AG04449 (cell line): ENCODE measurements at regions not wholly inside any gene's neighbourhood (a gene's known extent, or its start where the extent isn't known, plus 50 kb on each side); places are given as distances from the start of the nearest gene placed in this dataset.

ENCODE experiments used
- CTCF ChIA-PET: fragments of 350-600 bp; formaldehyde crosslinking; extraction: SDS; loops from one replicate; lab custom pipeline; 2021; ENCODE audit warnings: antibody characterized with exemption; lab: Yijun Ruan, JAX
- POLR2A ChIA-PET: fragments of 400-600, 350-600 bp; formaldehyde crosslinking; extraction: SDS; loops from one replicate; lab custom pipeline; 2020; ENCODE audit warnings: antibody characterized with exemption, inconsistent platforms; lab: Yijun Ruan, JAX
- DNase-seq: peaks from one replicate; pipeline ENCODE4 v3.0.0-alpha.2; 2010; ENCODE audit warnings: low read depth, low spot score
- H3K4me3 ChIP-seq: 2 replicates; pipeline ENCODE4 v1.5.1; 2011; ENCODE audit warnings: low read depth, mild to moderate bottlenecking, control low read depth, low read length
- TF ChIP-seq, protein P1 (sequence below): IDR thresholded peaks from one replicate; pipeline ENCODE4 v1.5.1; 2011; ENCODE audit warnings: mild to moderate bottlenecking, moderate library complexity, low read length, control low read depth, inconsistent platforms; ENCODE audit not compliant: insufficient read depth; ENCODE audit errors: missing control alignments

DNA sequence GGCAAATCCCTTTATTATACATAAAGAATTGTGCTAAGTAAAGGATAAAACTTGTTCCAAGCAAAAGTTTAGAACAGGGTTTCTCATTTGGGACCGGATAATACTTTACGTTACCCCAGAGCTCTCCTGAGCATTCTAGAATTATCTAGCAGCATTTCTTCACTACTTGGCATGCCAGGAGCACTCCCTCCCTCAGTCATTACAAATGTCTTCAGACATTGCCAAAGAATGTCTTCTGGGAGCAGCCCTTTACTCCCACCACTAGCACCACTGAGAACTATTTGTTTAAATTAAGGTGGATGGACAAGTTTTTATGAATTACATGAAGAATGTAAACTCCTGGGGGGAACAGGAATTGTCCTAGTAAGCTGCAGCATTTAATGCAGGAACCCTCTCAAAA lies 516.4 kb downstream of the GBE1 start:
- POLR2A ChIA-PET, result no interaction called here
- CTCF ChIA-PET, result interaction anchor here (4.5 kb wide), 1 partner anchor 1724 kb away, joined by 18 read pairs; no protein-coding TSS in a partner anchor

DNA sequence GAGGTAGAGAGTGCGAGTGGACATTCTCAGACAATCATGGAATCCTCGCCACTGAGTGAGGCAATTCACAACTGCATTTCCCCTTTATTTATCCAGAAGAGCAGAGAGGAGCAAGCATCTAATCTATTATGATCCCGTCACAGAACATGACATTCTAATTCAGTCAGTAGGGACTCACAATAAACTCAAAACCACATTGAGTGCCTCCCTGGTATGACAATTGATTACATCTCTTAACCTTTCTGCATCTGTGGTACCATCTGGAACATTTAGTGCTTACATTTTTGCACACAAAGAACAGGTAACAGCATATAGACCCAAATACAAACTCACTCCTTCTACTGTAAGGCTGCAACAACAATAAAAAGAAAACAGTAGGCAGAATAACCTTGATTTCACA lies 517.2 kb downstream of the GBE1 start:
- no peak overlapping the region for H3K4me3 ChIP-seq
- CTCF ChIA-PET, result interaction anchor here (4.5 kb wide), 1 partner anchor 1723 kb away, joined by 18 read pairs; no protein-coding TSS in a partner anchor
- no peak for DNase-seq
- TF ChIP-seq, protein P1, sequence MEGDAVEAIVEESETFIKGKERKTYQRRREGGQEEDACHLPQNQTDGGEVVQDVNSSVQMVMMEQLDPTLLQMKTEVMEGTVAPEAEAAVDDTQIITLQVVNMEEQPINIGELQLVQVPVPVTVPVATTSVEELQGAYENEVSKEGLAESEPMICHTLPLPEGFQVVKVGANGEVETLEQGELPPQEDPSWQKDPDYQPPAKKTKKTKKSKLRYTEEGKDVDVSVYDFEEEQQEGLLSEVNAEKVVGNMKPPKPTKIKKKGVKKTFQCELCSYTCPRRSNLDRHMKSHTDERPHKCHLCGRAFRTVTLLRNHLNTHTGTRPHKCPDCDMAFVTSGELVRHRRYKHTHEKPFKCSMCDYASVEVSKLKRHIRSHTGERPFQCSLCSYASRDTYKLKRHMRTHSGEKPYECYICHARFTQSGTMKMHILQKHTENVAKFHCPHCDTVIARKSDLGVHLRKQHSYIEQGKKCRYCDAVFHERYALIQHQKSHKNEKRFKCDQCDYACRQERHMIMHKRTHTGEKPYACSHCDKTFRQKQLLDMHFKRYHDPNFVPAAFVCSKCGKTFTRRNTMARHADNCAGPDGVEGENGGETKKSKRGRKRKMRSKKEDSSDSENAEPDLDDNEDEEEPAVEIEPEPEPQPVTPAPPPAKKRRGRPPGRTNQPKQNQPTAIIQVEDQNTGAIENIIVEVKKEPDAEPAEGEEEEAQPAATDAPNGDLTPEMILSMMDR, result no peak
- POLR2A ChIA-PET, result no interaction called here

More for the DNA sequence above, 516.4 kb downstream of the GBE1 start:
- TF ChIP-seq, protein P1, result no peak
- DNase-seq, result no peak
- H3K4me3 ChIP-seq, result no peak overlapping the region

DNA sequence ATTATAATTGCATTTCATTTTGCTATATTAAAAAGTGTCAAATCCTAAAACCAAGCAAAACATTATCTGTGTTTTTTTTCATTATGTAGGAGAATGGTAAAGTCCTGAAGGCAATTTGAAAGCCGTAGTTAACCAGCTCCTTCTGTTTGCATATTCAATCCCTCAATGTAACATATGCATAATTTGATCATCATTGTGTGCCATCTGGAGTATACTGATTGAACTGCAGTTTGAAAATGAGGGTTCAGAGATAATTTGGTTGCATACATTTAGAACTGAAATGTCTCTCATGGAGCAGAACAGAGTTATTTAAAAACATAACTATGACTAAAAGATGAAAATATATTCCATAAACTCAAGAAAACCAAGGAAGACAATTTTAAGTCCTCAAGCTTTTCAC lies 518.6 kb downstream of the GBE1 start:
- TF ChIP-seq, protein P1, result peak; percentile 46
- H3K4me3 ChIP-seq, result no peak overlapping the region
- POLR2A ChIA-PET, result no interaction called here
- DNase-seq, result no peak
- CTCF ChIA-PET, result interaction anchor here (0.7 to 4.5 kb wide), 5 partner anchors 27 to 1725 kb away, joined by 3 to 18 read pairs (median 4); no protein-coding TSS in a partner anchor

DNA sequence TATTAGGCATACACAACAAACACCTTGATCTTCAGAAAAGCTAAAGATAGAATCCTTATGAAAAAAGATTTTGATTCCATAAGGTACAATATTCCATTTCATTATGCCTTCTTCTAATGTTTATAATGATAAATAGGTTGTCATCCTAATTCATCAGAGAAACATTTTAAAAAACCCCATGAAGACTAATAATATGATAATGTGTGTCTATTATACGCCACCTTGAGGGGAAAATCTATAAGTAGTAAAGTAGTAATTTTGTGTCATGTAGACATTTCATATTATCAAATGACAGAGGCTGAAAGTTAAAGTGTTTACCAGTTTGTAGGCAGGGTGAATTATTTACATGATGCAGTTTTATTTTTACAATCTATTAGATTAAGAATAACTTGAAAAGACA lies 524.3 kb downstream of the GBE1 start:
- CTCF ChIA-PET, result no interaction called here
- no peak overlapping the region for H3K4me3 ChIP-seq
- DNase-seq, result no peak
- POLR2A ChIA-PET, result no interaction called here
- TF ChIP-seq, protein P1, result no peak

DNA sequence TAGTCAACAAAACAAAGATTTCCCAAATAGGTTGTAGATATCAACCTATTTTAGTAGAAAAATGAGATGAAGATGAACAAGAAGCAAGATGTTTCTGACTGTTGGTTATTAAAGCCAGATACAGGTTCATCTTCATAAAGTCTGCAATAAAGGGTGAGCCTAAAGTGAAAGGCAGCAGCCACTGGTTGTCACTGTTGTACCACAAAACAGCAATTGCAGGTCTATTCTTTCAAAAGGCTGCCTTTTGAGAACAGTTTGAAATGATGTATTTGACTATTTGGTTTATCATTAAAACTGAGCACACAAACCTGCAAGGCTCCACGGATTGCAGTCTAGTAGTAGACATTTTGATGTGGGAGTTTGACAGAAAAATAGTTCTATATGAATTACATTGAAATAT lies 543.4 kb downstream of the GBE1 start:
- no peak overlapping the region for H3K4me3 ChIP-seq
- no peak for DNase-seq
- POLR2A ChIA-PET, result no interaction called here
- TF ChIP-seq, protein P1, result peak; percentile 51
- CTCF ChIA-PET, result no interaction called here

DNA sequence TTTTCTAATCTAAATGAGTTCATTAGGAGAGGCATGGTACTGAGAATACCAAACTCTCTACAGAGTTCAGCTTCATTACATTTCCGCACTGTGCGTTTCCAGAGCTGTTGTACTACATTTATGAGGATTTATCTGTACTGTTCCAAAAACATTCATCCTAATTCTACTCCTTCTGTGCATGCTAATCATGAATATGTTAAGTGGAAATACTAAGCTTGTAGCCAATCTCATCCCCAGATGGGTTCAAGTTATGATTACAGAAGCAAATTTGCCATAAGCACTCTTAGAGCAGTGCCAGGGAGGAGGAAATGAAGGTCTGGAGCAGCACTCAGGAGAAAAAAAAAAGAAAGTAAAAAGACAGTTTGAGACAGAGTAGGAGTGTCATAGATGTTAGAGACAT lies 544.3 kb downstream of the GBE1 start:
- DNase-seq, result no peak
- ChIA-PET POLR2A (no interaction called here), CTCF (no interaction called here)
- TF ChIP-seq, protein P1, result no peak
- H3K4me3 ChIP-seq, result no peak overlapping the region
